HL-60 (cell line): ENCODE measurements at regions not wholly inside any gene's neighbourhood (a gene's known extent, or its start where the extent isn't known, plus 50 kb on each side); places are given as distances from the start of the nearest gene placed in this dataset.

Experiments used
- DNase-seq, 2 experiments: peaks; one replicate each; pipeline ENCODE4 v3.0.0-alpha.2; 2010 to 2020; ENCODE audit warnings: low read depth in 1 of 2, low spot score in 1 of 2
- H3K27ac ChIP-seq: fragments of 250-450 bp; sonication (Bioruptor Pico); replicated peaks from 2 replicates; pipeline ENCODE4 v1.5.1; 2020; ENCODE audit warnings: mild to moderate bottlenecking, moderate library complexity
- H3K27me3 ChIP-seq: fragments of 250-450 bp; sonication (Bioruptor Pico); 2 replicates; pipeline ENCODE4 v1.5.1; 2021; ENCODE audit warnings: mild to moderate bottlenecking, moderate library complexity; ENCODE audit not compliant: insufficient read depth, poor library complexity, severe bottlenecking
- H3K4me3 ChIP-seq: replicated peaks from 2 replicates; pipeline ENCODE4 v1.5.1; 2011; ENCODE audit warnings: mild to moderate bottlenecking, control low read depth, low read length; ENCODE audit not compliant: insufficient read depth
- GABPA ChIP-seq: IDR thresholded peaks from 2 replicates; pipeline ENCODE4 v1.6.1; 2012; ENCODE audit warnings: low read depth
- POLR2AphosphoS5 ChIP-seq: IDR thresholded peaks from 2 replicates; pipeline ENCODE4 v1.6.1; 2012; ENCODE audit warnings: low read depth
- SPI1 ChIP-seq: IDR thresholded peaks from 2 replicates; pipeline ENCODE4 v1.6.1; 2012; ENCODE audit warnings: low read depth, mild to moderate bottlenecking, borderline replicate concordance
- TF ChIP-seq, protein P1 (sequence below): IDR thresholded peaks from one replicate; pipeline ENCODE4 v1.5.1; 2011; ENCODE audit warnings: low read length, control low read depth, inconsistent platforms; ENCODE audit not compliant: insufficient read depth
- TF ChIP-seq, protein P2 (sequence below): IDR thresholded peaks from 2 replicates; pipeline ENCODE4 v1.6.1; 2012; ENCODE audit warnings: low read depth; ENCODE audit not compliant: insufficient replicate concordance

DNA sequence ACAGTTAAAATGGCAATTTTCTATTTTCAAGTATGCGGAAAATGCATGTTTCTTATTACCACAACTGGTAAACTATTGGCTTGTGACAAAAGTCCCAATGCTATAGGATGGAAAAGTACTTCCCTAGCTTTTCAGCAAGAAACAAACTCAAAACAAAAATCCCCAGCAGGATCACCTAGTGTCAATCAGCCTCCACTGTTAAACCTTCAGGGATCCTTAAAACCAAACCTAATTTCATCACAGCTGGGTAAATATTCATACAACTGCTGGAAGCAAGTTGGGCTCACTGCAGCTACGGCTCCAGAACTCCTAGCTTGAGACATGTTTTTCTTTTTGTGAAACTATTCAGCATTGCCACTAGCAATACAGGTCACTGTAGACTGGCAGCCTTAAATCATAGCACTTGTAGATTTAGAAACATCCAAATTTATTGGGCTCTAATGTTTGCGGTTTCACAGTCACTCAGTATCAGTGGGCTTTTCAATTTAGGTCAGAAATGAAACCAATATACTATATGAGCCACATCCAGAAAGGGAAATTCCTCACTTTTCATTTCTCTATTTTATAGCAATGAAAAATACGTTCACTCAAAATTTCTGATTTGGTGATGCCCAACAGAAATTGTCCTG lies 145.2 kb upstream of the ANK3 start:
- no peak overlapping the region for H3K27ac ChIP-seq

DNA sequence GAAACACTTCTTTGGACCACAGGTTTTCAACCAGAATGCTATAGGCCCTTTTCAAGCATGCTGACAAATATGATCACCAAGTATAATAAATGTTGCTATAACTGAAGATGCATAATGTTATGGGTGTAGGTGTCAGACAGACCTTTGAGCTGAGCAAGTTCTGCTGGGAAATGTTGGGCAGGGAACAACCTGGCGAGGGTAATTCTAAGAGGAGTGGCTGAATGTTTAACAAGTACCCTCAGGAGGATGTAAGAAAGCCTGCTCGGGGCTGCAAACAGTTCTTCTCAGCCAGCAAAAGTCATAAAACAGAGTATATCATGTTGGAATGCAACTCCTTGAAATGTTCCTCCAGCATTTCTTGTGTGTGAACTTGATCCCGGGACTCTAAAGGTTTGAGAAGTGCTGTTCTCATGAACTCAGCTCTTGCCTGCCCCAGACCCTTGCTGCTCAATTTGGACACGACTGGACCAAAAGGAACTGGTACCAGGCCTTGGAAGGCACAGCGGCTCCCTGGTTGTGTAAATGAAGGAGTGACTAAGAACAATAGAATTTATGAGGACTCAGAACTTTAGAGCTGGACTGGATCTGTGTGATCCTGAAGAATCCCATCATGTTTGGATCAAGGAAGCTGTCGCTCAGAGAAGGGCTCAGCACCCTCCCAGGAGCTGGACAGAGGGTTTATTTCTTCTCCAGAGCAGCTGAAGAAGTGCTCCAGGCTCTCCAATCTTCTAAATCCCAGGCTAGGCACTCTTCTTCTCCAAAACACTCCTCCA lies 143.2 kb upstream of the ANK3 start:
- no peak overlapping the region for H3K4me3 ChIP-seq
- DNase-seq: no peak
- no peak overlapping the region for H3K27ac ChIP-seq
- TF ChIP-seq GABPA (no peak), SPI1 (no peak), POLR2AphosphoS5 (no peak)
- TF ChIP-seq, protein P1, sequence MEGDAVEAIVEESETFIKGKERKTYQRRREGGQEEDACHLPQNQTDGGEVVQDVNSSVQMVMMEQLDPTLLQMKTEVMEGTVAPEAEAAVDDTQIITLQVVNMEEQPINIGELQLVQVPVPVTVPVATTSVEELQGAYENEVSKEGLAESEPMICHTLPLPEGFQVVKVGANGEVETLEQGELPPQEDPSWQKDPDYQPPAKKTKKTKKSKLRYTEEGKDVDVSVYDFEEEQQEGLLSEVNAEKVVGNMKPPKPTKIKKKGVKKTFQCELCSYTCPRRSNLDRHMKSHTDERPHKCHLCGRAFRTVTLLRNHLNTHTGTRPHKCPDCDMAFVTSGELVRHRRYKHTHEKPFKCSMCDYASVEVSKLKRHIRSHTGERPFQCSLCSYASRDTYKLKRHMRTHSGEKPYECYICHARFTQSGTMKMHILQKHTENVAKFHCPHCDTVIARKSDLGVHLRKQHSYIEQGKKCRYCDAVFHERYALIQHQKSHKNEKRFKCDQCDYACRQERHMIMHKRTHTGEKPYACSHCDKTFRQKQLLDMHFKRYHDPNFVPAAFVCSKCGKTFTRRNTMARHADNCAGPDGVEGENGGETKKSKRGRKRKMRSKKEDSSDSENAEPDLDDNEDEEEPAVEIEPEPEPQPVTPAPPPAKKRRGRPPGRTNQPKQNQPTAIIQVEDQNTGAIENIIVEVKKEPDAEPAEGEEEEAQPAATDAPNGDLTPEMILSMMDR: no peak
- H3K27me3 ChIP-seq: no peaks in the 10 kb centered on the region

More for the DNA sequence above, 145.2 kb upstream of the ANK3 start:
- no peak for DNase-seq
- no peak for TF ChIP-seq SPI1
- no peak for TF ChIP-seq GABPA
- TF ChIP-seq, protein P1: no peak
- no peak for TF ChIP-seq POLR2AphosphoS5
- TF ChIP-seq, protein P2, sequence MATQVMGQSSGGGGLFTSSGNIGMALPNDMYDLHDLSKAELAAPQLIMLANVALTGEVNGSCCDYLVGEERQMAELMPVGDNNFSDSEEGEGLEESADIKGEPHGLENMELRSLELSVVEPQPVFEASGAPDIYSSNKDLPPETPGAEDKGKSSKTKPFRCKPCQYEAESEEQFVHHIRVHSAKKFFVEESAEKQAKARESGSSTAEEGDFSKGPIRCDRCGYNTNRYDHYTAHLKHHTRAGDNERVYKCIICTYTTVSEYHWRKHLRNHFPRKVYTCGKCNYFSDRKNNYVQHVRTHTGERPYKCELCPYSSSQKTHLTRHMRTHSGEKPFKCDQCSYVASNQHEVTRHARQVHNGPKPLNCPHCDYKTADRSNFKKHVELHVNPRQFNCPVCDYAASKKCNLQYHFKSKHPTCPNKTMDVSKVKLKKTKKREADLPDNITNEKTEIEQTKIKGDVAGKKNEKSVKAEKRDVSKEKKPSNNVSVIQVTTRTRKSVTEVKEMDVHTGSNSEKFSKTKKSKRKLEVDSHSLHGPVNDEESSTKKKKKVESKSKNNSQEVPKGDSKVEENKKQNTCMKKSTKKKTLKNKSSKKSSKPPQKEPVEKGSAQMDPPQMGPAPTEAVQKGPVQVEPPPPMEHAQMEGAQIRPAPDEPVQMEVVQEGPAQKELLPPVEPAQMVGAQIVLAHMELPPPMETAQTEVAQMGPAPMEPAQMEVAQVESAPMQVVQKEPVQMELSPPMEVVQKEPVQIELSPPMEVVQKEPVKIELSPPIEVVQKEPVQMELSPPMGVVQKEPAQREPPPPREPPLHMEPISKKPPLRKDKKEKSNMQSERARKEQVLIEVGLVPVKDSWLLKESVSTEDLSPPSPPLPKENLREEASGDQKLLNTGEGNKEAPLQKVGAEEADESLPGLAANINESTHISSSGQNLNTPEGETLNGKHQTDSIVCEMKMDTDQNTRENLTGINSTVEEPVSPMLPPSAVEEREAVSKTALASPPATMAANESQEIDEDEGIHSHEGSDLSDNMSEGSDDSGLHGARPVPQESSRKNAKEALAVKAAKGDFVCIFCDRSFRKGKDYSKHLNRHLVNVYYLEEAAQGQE: no peak
- no peak overlapping the region for H3K4me3 ChIP-seq
- H3K27me3 ChIP-seq: peaks cover 3% of the 10 kb centered on the region

DNA sequence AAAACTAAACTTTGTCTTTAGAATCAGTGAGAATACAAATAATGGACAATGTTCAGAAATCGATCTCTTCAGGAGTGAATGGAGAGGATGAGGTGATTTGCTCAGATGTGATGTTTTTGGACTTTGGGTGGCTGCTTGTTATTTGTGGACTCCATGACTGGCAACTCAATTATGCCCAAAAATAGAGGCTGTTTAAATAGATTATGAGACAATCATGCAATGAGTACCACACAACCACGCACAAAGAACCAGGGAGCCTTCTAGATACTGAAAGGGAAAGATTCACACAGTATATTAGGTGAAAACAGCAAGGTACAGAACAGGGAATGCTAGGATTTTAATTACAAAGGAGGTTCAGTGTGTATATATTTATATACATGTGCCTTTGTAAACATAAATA lies 141.3 kb upstream of the ANK3 start:
- TF ChIP-seq, protein P2: no peak
- TF ChIP-seq, protein P1: no peak
- TF ChIP-seq POLR2AphosphoS5: no peak
- Histone ChIP-seq H3K4me3 (no peak overlapping the region), H3K27ac (no peak overlapping the region), H3K27me3 (no peaks in the 10 kb centered on the region)
- DNase-seq: no peak
